Activated CD4-positive, alpha-beta T cell treated with anti-CD3 and anti-CD28 coated beads, Interleukin-2, amount 10 ng/mL, durations not matched to agents 7 days and 5 days (primary cell): ENCODE measurements at regions not wholly inside any gene's neighbourhood (a gene's known extent, or its start where the extent isn't known, plus 50 kb on each side); places are given as distances from the start of the nearest gene placed in this dataset.

Source experiments
- CTCF ChIA-PET: fragments of 350-600 bp; sonication (Branson Sonifier 250); formaldehyde crosslinking; loops from one replicate; lab custom pipeline; 2021; ENCODE audit warnings: antibody characterized with exemption; lab: Charles Lee
- POLR2A ChIA-PET: fragments of 350-600 bp; sonication (Branson Sonifier 250); formaldehyde crosslinking; loops from one replicate; lab custom pipeline; 2021; ENCODE audit warnings: antibody characterized with exemption; lab: Charles Lee
- DNase-seq: peaks from one replicate; pipeline ENCODE4 v3.0.0-alpha.2; 2020
- H3K27ac Mint-ChIP-seq: one replicate; pipeline ENCODE4 v1.8.0; 2021; ENCODE audit warnings: mild to moderate bottlenecking, moderate library complexity, mixed read lengths
- H3K27me3 Mint-ChIP-seq: one replicate; pipeline ENCODE4 v1.8.0; 2021; ENCODE audit warnings: mixed read lengths
- H3K36me3 Mint-ChIP-seq: one replicate; pipeline ENCODE4 v1.8.0; 2021; ENCODE audit warnings: low read depth, mixed read lengths
- H3K4me1 Mint-ChIP-seq: one replicate; pipeline ENCODE4 v1.8.0; 2021; ENCODE audit warnings: mixed read lengths
- H3K4me3 Mint-ChIP-seq: one replicate; pipeline ENCODE4 v1.8.0; 2021; ENCODE audit warnings: mild to moderate bottlenecking, moderate library complexity, mixed read lengths
- H3K9me3 Mint-ChIP-seq: one replicate; pipeline ENCODE4 v1.8.0; 2021; ENCODE audit warnings: mixed read lengths

DNA sequence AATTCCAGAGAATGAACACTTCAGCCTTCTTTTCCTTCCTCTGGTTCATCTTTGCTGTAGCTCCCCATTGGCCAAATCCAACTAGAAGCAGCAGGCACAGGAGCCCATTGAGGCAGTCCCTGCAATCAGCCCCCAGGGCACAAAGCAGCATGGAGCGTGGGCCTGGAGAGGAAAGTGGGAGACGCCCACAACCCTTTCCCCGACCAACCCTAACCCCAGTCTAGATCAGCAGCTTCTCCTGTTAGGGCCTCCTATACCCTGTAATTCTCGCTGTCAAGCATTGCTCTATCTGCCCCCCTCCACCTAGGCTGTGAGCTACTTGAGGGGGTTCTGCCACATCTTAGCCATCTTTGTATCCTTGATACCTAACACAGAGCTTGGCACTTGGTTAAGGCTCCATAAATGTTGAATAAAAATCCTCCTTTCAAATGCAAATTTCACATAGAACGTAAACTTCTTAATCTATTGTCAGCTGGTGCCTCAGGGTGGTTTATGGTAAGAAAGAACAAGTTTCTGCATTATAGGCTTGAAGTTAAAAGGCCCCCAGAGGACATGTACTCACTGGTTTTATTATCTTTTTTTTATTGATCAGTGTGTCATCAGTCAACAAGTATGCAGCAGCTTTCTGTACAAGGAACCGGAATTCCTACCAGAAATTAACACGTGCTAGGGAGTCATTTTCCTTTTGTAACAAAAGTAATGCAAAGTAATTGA lies 97.9 kb upstream of the PFN2 start:
- H3K9me3 Mint-ChIP-seq = no peaks in the 10 kb centered on the region
- ChIA-PET POLR2A (no interaction called here), CTCF (no interaction called here)
- DNase-seq = no peak
- H3K4me3 Mint-ChIP-seq = no peak overlapping the region
- no peaks in the 10 kb centered on the region for H3K4me1 Mint-ChIP-seq
- no peak overlapping the region for H3K27ac Mint-ChIP-seq
- peaks cover 16% of the 10 kb centered on the region for H3K27me3 Mint-ChIP-seq
- no peaks in the 10 kb centered on the region for H3K36me3 Mint-ChIP-seq

DNA sequence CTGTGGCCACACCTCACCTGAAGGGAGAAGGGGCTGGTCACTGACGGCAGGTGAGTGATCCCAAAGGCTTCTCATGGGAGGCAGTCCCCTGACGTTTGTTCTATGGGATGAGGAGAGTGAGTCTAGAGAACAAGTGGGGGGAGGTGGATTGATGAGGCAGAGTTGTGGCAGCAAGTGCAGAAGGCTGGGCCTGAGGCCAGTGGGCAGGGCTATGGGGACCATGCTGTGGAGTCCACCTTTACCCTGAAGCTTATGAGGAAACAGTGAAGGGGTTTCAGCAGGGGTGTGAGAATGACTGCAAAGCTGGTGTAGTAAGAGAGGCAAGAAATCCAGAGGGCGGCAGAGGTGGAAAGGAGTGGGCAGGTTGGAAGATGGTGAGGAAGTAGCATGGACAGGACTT lies 96.9 kb upstream of the PFN2 start:
- DNase-seq = no peak
- peaks cover 16% of the 10 kb centered on the region for H3K27me3 Mint-ChIP-seq
- no peak overlapping the region for H3K27ac Mint-ChIP-seq
- H3K4me1 Mint-ChIP-seq = no peaks in the 10 kb centered on the region
- POLR2A ChIA-PET = no interaction called here
- H3K9me3 Mint-ChIP-seq = no peaks in the 10 kb centered on the region
- H3K4me3 Mint-ChIP-seq = no peak overlapping the region
- no peaks in the 10 kb centered on the region for H3K36me3 Mint-ChIP-seq
- CTCF ChIA-PET = no interaction called here

DNA sequence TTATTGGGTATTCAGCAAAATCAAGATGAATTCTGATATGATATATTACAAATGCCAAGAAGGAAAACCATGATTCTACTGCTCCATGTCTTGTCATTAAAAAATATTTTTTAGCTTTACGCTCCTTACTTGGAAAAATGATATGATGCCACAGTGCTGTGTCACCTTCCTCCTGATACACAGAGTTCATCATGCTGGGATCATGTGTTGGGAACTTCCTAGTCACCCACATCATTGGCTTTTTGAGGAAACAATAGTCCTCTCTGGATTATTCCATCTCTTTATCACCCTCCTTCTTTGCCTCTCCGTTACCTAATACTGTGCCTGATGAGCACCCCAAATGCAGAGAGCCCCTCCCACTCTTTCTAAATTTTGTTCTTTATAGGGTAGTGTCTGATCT lies 94.3 kb upstream of the PFN2 start:
- no peak overlapping the region for H3K27ac Mint-ChIP-seq
- no peaks in the 10 kb centered on the region for H3K9me3 Mint-ChIP-seq
- no peaks in the 10 kb centered on the region for H3K36me3 Mint-ChIP-seq
- CTCF ChIA-PET = no interaction called here
- peaks cover 13% of the 10 kb centered on the region for H3K27me3 Mint-ChIP-seq
- DNase-seq = no peak
- H3K4me1 Mint-ChIP-seq = no peaks in the 10 kb centered on the region
- no peak overlapping the region for H3K4me3 Mint-ChIP-seq
- POLR2A ChIA-PET = no interaction called here

DNA sequence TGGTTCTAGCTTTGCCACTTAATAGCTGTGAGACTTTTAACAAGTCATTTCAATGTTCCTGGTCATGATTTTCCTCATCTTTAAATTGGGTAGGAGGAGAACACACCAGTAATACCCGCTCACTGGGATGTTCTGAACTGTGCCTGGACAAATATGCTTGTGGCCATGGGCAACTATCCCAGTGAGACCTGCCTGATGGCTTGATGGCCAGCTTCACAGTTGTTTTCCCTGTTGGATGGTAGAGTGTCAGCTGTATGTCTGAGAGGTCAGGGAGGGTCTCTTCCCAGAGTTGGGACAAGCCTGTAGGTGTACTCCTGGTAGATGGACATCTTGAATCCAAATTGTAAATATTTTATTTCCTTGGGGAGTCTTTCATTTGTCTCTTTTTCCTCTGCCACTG lies 92.5 kb upstream of the PFN2 start:
- Mint-ChIP-seq H3K27ac (no peak overlapping the region), H3K4me1 (no peaks in the 10 kb centered on the region), H3K36me3 (no peaks in the 10 kb centered on the region), H3K4me3 (no peak overlapping the region), H3K9me3 (no peaks in the 10 kb centered on the region), H3K27me3 (peaks cover 9% of the 10 kb centered on the region)
- ChIA-PET POLR2A (no interaction called here), CTCF (no interaction called here)
- no peak for DNase-seq

DNA sequence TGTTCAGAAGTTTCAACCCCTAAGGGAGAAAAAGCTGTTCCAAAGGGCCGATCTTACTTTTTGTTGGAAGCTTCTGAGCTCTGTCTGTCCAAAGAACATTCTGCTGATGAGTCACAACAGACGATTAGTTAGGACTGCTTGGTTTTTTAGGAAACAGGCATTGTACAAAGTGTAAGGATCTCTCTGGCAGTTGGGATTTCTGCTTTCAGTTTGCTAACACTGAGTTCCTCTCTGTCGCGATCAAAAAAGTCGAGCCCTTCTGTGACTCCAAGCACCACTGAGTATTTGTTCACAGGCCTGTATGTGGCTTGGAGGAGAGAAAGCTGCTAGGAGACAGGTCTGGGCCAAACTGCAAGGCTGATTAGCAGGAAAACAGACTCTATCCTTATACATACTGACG lies 91.8 kb upstream of the PFN2 start:
- ChIA-PET POLR2A (no interaction called here), CTCF (no interaction called here)
- Mint-ChIP-seq H3K36me3 (no peaks in the 10 kb centered on the region), H3K9me3 (no peaks in the 10 kb centered on the region), H3K27me3 (peaks cover 3% of the 10 kb centered on the region), H3K27ac (no peak overlapping the region), H3K4me3 (no peak overlapping the region), H3K4me1 (no peaks in the 10 kb centered on the region)
- DNase-seq = no peak

DNA sequence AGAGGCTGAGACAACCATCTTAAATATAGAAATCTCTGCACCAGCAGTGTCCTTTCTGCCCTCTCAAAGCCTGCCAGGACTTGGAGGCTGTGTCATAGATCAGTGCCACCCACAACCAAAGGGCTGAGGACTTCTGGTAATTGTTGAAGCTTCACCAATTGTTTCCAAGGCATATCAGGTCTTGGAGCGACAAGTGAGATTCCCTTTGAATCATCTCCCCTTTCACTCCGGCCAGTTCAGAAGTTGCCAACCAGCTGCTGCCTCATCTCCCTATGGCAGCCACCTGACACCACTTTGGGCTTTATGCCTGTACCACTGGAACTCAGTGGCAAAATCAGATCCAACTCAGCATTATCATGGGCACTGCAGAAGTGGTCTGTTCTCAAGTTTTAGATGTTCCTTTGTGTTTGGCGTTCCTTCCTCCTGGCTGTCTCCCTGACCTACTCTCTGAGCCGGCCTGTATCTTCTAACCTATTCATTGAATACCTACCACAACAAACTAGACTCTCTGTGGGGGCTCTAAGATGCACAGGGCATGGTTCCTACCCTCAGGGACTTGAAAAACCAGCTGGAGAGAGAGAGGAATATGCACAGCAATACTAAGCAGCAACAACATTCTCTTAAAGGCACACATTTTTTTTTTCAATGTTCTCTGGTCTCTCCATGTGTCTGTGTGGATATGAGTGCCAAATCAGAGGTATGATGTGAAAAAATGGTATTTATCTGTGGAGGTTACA lies 90.8 kb upstream of the PFN2 start:
- Mint-ChIP-seq H3K9me3 (no peaks in the 10 kb centered on the region), H3K27ac (no peak overlapping the region), H3K4me1 (no peaks in the 10 kb centered on the region), H3K36me3 (no peaks in the 10 kb centered on the region), H3K27me3 (peaks cover 3% of the 10 kb centered on the region), H3K4me3 (no peak overlapping the region)
- DNase-seq = no peak
- CTCF ChIA-PET = no interaction called here
- POLR2A ChIA-PET = no interaction called here

DNA sequence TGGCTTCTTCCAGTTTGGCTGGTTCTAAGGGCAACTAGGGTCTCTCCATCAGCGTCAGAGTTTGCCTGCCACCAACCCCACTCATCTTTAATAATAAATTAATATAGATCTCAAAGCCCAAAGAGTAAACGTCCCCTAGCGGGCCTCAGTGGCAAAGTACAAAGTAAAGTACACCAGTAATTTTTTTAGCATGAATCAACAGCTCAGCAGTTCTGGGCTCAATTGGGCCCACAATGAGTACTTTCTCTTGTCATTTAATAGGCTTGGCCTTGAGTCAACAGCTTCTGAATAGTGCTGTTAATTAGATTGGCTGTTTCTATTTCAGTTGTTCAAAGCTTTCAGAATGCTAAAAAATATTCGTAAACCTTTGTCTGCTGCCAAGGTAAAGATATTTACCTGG lies 89.0 kb upstream of the PFN2 start:
- ChIA-PET CTCF (no interaction called here), POLR2A (no interaction called here)
- Mint-ChIP-seq H3K27me3 (peaks cover 3% of the 10 kb centered on the region), H3K4me3 (no peak overlapping the region), H3K27ac (no peak overlapping the region), H3K9me3 (no peaks in the 10 kb centered on the region), H3K4me1 (no peaks in the 10 kb centered on the region), H3K36me3 (no peaks in the 10 kb centered on the region)
- DNase-seq = no peak

DNA sequence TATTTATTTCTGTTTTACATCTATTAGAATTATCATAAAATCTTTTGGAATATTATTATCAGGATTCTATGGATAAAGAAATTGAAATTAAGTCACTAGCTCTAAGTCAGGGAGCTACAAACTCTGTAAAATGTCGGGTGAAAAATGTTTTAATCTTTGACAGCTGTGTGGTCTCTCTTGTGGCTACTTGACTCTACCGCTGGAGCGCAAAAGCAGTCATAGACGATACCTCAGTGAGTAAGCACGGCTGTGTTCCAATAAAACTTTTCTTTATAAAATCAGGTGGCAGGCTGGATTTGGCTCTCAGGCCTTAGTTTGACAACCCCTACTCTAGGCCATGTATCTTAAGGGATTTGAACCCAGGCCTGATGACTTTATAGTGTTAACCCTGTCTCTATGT lies 88.5 kb upstream of the PFN2 start:
- Mint-ChIP-seq H3K4me3 (no peak overlapping the region), H3K27ac (no peak overlapping the region), H3K9me3 (no peaks in the 10 kb centered on the region), H3K36me3 (no peaks in the 10 kb centered on the region), H3K4me1 (no peaks in the 10 kb centered on the region), H3K27me3 (peaks cover 3% of the 10 kb centered on the region)
- ChIA-PET CTCF (no interaction called here), POLR2A (no interaction called here)
- no peak for DNase-seq

DNA sequence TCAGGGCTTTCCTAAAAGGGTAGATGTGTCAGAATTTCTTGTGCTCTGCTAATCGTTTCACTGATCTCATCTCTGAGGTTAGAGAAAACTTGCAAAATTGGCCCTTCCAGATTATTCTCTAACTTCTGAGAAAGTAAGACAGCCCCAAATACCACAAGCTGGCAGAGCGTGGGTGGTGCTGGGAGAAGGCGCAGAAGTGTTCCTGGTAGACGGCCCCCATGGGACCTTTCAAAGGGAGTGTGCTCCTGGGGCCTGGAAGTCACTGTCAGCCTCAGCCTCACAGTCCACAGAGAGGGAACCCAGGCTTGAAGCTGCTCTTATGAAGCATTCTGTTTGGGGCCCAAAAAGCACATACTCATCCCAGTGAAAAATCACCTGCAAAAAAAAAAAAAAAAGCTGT lies 86.5 kb upstream of the PFN2 start:
- DNase-seq = no peak
- no peaks in the 10 kb centered on the region for H3K36me3 Mint-ChIP-seq
- no peak overlapping the region for H3K27ac Mint-ChIP-seq
- H3K4me1 Mint-ChIP-seq = no peaks in the 10 kb centered on the region
- ChIA-PET POLR2A (no interaction called here), CTCF (interaction anchor here (0.6 kb wide), 1 partner anchor 245 kb away, joined by 3 read pairs; no protein-coding TSS in a partner anchor)
- no peaks in the 10 kb centered on the region for H3K9me3 Mint-ChIP-seq
- H3K27me3 Mint-ChIP-seq = peaks cover 4% of the 10 kb centered on the region
- no peak overlapping the region for H3K4me3 Mint-ChIP-seq

DNA sequence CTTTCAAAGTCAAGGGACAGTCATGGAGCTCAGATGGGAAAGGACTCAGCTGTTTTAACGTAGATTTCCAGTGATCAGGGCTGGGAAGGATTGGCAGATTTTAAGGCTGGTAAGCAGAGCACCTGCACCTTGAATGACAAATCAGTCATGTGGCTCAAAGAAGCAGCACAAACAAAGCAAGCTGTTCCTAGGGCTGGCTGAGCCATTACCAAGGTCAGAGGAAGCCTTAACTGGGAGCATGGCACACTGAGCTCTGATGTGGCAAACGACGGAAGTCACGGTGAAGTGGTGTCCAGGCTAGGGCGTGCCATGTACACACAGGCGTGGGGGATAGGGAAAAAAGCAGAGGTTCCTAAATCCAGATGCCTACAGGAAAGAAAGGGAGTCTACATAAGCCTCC lies 84.6 kb upstream of the PFN2 start:
- DNase-seq = no peak
- Mint-ChIP-seq H3K27ac (no peak overlapping the region), H3K9me3 (no peaks in the 10 kb centered on the region), H3K4me3 (no peak overlapping the region), H3K4me1 (no peaks in the 10 kb centered on the region), H3K27me3 (peaks cover 2% of the 10 kb centered on the region), H3K36me3 (no peaks in the 10 kb centered on the region)
- POLR2A ChIA-PET = no interaction called here
- CTCF ChIA-PET = interaction anchor here (0.9 kb wide), 1 partner anchor 98 kb away, joined by 3 read pairs; no protein-coding TSS in a partner anchor

DNA sequence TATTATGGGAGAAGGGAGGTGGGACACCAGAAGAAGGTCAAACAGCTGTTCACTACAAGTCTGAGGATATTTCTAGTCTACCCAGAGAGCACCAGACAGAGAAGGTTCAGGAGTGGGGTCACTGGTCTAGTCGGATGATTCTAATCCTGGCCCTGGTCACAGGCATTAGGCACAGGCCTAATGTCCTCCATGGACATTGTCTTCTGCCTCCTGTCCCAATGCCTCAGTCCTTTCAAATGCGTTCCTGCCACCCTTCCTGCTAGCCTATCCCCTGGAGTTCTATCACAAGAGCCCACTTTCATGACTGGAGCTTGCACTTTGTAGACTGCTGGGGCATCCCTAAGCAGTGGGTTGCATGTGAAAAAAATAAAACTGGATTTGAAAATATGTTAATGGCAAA lies 83.9 kb upstream of the PFN2 start:
- no peaks in the 10 kb centered on the region for H3K4me1 Mint-ChIP-seq
- H3K36me3 Mint-ChIP-seq = no peaks in the 10 kb centered on the region
- no peak overlapping the region for H3K4me3 Mint-ChIP-seq
- ChIA-PET POLR2A (no interaction called here), CTCF (interaction anchor here (0.9 kb wide), 1 partner anchor 99 kb away, joined by 3 read pairs; no protein-coding TSS in a partner anchor)
- H3K9me3 Mint-ChIP-seq = no peaks in the 10 kb centered on the region
- peaks cover 2% of the 10 kb centered on the region for H3K27me3 Mint-ChIP-seq
- H3K27ac Mint-ChIP-seq = no peak overlapping the region
- DNase-seq = no peak

DNA sequence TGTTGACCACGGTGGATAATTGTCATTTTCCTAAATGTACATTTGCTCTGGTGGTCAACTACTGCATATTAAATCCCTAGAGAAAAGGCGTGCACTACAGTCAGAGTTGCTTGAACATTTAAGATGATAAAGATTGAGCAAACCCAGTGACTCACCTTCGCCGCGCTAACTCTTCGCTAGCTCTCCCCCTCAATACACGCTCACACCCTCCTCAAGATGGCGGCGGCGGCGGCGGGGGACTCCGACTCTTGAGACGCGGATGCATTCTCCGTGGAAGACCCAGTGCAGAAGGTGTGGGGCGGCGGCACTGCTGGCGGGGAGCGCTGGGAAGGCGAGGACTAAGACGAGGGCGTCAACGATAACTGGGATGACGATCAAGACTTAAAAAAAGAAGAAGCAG lies 79.8 kb upstream of the PFN2 start:
- Mint-ChIP-seq H3K9me3 (no peaks in the 10 kb centered on the region), H3K36me3 (no peaks in the 10 kb centered on the region)
- CTCF ChIA-PET = no interaction called here

DNA sequence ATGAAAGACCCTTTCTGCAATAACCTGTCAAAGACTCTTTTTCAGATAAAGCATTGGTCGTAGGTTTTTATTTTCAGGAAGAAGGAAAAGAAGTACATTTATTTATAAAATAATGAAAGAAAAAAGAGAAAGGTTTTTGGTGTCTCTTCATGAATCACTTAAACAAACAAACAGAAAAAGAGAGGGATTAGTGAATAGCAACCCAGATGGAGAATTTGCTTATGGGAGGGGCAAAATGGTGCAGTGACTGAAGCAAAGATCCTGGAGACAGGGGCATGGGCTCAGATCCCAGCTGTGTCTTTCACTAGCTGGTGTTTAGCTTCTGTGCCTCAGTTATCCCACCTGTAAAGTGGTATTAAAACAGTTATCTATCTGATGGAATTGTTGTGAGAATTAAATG lies 78.6 kb upstream of the PFN2 start:
- Mint-ChIP-seq H3K4me1 (no peaks in the 10 kb centered on the region), H3K27me3 (peaks cover 12% of the 10 kb centered on the region), H3K27ac (no peak overlapping the region), H3K9me3 (no peaks in the 10 kb centered on the region), H3K36me3 (no peaks in the 10 kb centered on the region), H3K4me3 (no peak overlapping the region)
- ChIA-PET POLR2A (no interaction called here), CTCF (no interaction called here)
- no peak for DNase-seq

More for the DNA sequence above, 79.8 kb upstream of the PFN2 start:
- no peaks in the 10 kb centered on the region for H3K4me1 Mint-ChIP-seq
- H3K27me3 Mint-ChIP-seq = peaks cover 7% of the 10 kb centered on the region
- no peak for DNase-seq
- POLR2A ChIA-PET = no interaction called here
- H3K27ac Mint-ChIP-seq = no peak overlapping the region
- no peak overlapping the region for H3K4me3 Mint-ChIP-seq
